GM12873 (cell line): ENCODE measurements at regions not wholly inside any gene's neighbourhood (a gene's known extent, or its start where the extent isn't known, plus 50 kb on each side); places are given as distances from the start of the nearest gene placed in this dataset.

ENCODE experiments used
- TF ChIP-seq, protein P1 (sequence below): IDR thresholded peaks from 2 replicates; pipeline ENCODE4 v1.5.1; 2012; ENCODE audit warnings: low read depth, mild to moderate bottlenecking, moderate library complexity, low read length, control low read depth; ENCODE audit not compliant: insufficient read depth; ENCODE audit errors: missing control alignments

DNA sequence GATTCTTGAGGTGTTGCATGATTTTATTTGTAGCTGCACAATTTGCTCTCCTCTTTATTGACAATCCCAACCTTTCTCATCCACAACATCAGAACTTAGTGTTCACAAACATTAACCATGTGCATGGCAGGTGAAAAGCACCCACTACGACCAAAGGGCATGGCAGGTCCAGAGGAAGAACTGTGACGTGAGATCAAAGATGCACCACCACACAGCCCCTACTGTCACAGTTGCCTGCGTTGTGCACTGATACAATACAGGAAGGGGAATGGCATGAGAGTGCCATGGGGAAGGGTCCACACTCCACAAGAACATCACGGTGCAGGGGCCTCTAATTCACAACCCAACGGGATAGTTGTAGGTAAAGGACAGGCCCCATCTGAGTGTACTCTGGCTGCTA is 217.1 kb upstream of the PFKP start:
- TF ChIP-seq, protein P1, sequence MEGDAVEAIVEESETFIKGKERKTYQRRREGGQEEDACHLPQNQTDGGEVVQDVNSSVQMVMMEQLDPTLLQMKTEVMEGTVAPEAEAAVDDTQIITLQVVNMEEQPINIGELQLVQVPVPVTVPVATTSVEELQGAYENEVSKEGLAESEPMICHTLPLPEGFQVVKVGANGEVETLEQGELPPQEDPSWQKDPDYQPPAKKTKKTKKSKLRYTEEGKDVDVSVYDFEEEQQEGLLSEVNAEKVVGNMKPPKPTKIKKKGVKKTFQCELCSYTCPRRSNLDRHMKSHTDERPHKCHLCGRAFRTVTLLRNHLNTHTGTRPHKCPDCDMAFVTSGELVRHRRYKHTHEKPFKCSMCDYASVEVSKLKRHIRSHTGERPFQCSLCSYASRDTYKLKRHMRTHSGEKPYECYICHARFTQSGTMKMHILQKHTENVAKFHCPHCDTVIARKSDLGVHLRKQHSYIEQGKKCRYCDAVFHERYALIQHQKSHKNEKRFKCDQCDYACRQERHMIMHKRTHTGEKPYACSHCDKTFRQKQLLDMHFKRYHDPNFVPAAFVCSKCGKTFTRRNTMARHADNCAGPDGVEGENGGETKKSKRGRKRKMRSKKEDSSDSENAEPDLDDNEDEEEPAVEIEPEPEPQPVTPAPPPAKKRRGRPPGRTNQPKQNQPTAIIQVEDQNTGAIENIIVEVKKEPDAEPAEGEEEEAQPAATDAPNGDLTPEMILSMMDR = no peak

DNA sequence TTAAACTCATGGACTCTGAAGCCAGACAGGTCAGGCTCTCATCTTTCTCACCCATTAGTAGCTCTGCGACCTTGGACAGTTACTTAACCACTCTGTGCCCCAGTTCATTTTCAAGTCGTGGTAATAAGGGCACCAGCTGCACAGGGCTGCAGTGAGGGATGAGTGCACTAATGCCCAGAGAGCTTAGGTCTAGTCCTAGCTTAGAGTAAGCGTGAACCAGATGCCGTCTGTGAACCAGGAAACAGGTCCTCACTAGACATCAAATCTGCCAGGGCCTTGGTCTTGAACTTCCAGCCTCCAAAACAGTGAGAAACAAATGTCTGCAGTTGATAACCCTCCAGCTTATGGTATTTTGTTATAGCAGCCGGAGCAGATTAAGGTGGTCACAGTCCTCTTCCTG is 222.4 kb upstream of the PFKP start:
- TF ChIP-seq, protein P1 = no peak

DNA sequence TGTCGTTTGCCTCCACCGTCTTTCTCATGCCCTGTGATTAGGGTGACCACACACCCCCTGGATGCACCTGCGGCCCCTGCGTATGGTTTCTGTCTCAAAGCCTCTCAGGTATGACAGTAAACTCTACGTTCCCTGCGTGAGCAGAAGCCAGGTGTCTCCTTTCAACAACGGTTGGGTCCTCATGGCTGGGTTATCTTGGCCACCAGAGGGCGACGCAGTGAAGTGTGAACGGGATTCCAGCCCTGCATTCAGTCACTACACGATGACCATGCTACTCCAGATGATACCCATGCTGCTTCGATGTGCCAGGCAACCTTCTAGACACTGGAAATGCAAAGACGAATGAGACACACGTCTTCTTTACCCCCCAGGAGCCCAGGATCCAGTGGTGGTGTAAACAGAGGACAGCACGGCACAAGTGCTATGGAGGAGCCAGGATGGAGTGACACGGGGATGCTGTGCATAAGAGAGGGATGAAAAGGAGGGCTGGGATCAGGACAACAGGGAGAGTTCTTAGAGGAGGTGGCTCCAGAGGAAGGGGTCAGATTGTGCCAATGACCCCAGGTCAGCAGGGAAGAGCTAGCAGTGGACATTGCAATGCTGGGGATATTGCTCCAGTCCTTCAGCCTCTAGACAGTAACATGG is 228.1 kb upstream of the PFKP start:
- TF ChIP-seq, protein P1 = peak; percentile 78

DNA sequence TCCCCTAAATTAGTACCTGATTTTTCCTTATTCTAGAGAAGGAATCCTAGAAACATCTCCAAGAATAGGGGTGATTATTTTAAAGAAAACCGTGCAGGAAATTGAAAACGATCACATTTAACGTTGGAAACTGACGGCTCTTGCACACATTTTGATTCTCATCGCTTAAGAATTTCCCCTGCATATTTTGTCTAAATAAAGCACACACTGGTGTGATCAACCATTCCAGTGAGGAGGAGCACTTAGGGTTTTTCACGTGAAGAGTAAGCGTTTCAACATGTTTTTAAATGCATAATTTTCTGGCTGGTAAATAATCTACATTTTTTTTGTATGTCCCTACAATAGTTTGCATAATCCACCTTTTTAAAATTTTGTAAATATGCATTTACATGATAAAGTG is 229.7 kb upstream of the PFKP start:
- TF ChIP-seq, protein P1 = no peak

DNA sequence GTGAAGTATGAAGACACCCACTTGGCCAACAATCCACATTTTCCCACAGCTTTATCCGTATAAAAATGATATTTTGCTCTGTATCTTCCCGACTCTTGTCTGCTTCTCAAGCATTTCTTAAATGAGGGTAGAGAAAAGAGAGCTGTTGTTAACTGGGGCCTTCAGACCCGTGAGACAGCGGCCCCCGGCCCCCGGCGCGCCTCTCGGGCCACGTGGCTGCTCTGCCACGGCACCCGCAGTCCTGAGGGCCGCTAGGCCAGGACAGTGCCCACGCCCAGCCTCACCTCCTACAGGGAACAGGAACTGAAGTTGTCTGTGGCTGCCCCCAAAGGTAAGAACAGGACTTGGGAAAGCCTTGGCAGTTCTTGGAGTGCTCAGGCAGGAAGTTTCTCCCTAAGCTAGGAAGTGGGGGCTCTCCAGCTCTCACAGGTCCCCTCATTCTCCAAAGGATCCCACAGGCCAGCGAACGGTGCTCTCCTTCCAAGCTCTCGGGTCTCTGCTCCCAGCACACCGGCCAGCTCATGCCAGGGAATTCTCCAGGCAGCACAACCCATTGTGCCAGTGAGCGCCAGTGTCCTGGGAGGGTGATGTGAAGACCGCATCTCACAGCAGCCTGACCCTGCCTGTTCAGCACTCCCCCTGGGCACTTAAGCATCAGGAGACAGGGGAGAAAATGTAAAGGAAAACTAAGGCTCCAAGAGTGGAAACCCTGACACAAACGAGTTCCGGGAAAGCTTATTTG is 230.3 kb upstream of the PFKP start:
- TF ChIP-seq, protein P1 = no peak

DNA sequence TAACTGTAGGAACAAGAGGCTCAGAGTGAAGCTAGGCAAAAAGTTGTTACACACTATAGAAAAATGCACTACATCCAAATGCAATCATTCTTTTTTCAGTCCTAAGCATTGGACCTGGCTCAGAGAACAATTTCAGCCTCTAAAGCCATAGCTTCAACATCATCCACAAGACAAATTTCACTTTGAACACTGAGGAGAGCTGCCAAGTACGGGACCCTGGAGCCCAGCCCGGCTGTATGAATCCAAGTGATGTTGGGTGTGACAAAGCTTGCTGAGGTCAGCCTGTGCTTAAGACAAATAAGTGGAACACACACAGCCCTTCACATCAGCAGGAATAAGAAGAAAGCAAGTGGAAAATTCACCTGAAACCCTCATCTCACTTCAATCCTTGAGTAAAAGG is 233.1 kb upstream of the PFKP start:
- TF ChIP-seq, protein P1 = no peak

DNA sequence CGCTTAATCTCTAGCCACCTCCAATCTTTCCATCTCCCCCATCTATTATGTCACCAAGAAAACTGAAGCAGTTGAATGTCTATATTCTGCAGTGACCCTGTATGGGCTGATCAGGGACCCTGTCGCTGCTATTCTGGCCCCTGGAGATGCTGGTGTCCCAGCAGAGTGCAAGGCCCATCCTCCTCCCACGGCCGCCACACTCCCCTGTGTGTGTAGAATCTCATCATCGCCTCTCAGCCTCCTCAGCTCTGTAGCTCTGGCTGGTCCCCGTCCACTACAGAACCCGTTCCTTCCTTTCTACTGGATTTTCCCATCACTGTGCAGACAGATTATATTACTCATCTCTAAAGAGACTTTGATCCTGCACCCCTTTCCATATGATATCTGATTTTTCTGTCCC is 235.8 kb upstream of the PFKP start:
- TF ChIP-seq, protein P1 = no peak
